Progenitor cell of endocrine pancreas (in vitro differentiated cells): ENCODE measurements at regions not wholly inside any gene's neighbourhood (a gene's known extent, or its start where the extent isn't known, plus 50 kb on each side); places are given as distances from the start of the nearest gene placed in this dataset.

Experiments
- DNase-seq: peaks from one replicate; pipeline ENCODE4 v3.0.0; 2021; ENCODE audit warnings: low spot score; ENCODE audit not compliant: unreplicated experiment
- H3K27ac Mint-ChIP-seq: 2 replicates; pipeline ENCODE4 v1.8.0; 2021; ENCODE audit warnings: mild to moderate bottlenecking, moderate library complexity, mixed read lengths
- H3K27me3 Mint-ChIP-seq: 2 replicates; pipeline ENCODE4 v1.8.0; 2021; ENCODE audit warnings: mixed read lengths
- H3K36me3 Mint-ChIP-seq: 2 replicates; pipeline ENCODE4 v1.8.0; 2022; ENCODE audit warnings: mixed read lengths; ENCODE audit not compliant: insufficient read depth
- H3K4me1 Mint-ChIP-seq: 2 replicates; pipeline ENCODE4 v1.8.0; 2021; ENCODE audit warnings: low read depth, mixed read lengths
- H3K4me3 Mint-ChIP-seq: 2 replicates; pipeline ENCODE4 v1.8.0; 2021; ENCODE audit warnings: low read depth, mild to moderate bottlenecking, moderate library complexity, mixed read lengths
- H3K9me3 Mint-ChIP-seq: 2 replicates; pipeline ENCODE4 v1.8.0; 2021; ENCODE audit warnings: low read depth, mixed read lengths
- CTCF ChIP-seq: fragments of 200-600 bp; sonication (generic); IDR thresholded peaks from one replicate; pipeline ENCODE4 v1.5.0; 2021; ENCODE audit warnings: antibody characterized with exemption, mild to moderate bottlenecking; ENCODE audit not compliant: unreplicated experiment

DNA sequence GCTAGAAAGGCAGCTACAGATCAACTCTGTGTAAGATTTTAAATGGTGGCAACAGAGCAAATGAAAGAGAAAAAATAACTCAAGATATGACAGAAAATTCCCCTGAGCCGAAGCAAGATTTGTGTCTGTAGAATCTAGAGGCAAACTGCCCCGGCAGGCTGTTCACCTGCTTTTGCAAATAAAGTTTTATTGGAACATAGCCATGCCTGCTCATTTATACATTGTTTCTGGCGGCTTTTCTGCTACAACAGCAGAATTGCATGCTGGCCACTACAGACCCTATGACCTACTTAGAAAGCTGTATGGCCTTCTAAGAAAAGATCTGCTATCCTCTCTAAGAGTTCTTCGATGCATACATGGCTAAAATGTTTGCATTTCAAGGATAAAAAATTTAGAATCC, 119.5 kb downstream of the SALL1 start:
- no peaks in the 10 kb centered on the region for H3K4me1 Mint-ChIP-seq
- H3K4me3 Mint-ChIP-seq: no peak overlapping the region
- H3K27me3 Mint-ChIP-seq: peaks cover 15% of the 10 kb centered on the region
- TF ChIP-seq CTCF: no peak
- no peak for DNase-seq
- no peak overlapping the region for H3K27ac Mint-ChIP-seq
- no peaks in the 10 kb centered on the region for H3K36me3 Mint-ChIP-seq
- no peaks in the 10 kb centered on the region for H3K9me3 Mint-ChIP-seq

DNA sequence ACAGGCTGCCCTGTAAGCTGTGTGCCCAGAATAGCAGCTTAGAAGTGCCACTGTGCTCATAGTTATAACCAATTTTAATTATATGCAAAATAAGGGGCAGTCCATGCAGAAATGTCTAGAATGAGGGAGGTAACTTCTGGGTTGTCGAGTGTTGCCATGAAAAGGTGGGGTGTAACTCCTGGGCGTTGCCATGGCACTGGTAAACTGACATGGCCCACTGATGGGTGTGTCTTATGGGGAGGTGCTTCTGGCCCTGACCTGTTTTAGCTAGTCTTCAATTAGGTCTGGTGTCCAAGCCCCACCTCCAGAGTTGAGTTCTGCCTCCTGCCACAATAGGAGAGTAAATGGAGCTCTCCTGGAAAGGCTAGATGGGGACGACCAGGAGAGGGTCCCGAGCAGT, 120.6 kb downstream of the SALL1 start:
- Mint-ChIP-seq H3K4me1 (peaks cover 2% of the 10 kb centered on the region), H3K27ac (no peak overlapping the region), H3K9me3 (no peaks in the 10 kb centered on the region), H3K4me3 (no peak overlapping the region), H3K27me3 (peaks cover 17% of the 10 kb centered on the region), H3K36me3 (no peaks in the 10 kb centered on the region)
- DNase-seq: no peak
- no peak for TF ChIP-seq CTCF

GRCh38 chr16:51025588-51026290, 125.3 kb downstream of the SALL1 start:
- no peak overlapping the region for H3K27ac Mint-ChIP-seq
- H3K27me3 Mint-ChIP-seq: peaks cover 7% of the 10 kb centered on the region

DNA sequence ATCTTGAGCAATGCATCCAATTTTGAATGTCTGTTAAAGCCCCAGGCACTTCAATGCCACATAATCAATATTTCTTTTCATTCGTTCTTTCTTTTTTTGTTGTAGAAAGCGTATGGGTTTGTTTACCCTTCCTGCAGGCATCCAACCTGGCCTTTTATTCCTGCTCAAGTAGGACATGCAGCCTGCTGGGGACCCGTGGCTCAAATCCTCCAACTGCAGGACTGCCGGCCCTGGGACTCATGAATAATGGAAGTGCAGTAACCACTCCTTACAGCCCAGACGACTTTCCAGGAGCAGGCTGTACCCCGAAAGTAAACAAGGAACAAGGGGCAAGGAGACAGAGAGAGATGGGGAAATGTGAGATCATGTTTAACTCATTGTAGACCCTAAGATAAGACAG, 126.4 kb downstream of the SALL1 start:
- peak overlapping the region; percentile 45 for H3K27ac Mint-ChIP-seq
- H3K27me3 Mint-ChIP-seq: peaks cover 10% of the 10 kb centered on the region
- H3K4me1 Mint-ChIP-seq: peaks cover 15% of the 10 kb centered on the region
- H3K9me3 Mint-ChIP-seq: no peaks in the 10 kb centered on the region
- no peak for TF ChIP-seq CTCF
- DNase-seq: no peak
- no peaks in the 10 kb centered on the region for H3K36me3 Mint-ChIP-seq
- no peak overlapping the region for H3K4me3 Mint-ChIP-seq

More at GRCh38 chr16:51025588-51026290, 125.3 kb downstream of the SALL1 start:
- no peak for TF ChIP-seq CTCF
- no peak for DNase-seq
- Mint-ChIP-seq H3K9me3 (no peaks in the 10 kb centered on the region), H3K4me1 (peaks cover 15% of the 10 kb centered on the region), H3K4me3 (no peak overlapping the region), H3K36me3 (no peaks in the 10 kb centered on the region)

GRCh38 chr16:51022955-51023354, 128.1 kb downstream of the SALL1 start:
- Mint-ChIP-seq H3K27me3 (peaks cover 9% of the 10 kb centered on the region), H3K9me3 (no peaks in the 10 kb centered on the region), H3K36me3 (no peaks in the 10 kb centered on the region), H3K4me3 (no peak overlapping the region), H3K4me1 (peaks cover 15% of the 10 kb centered on the region), H3K27ac (no peak overlapping the region)
- no peak for TF ChIP-seq CTCF
- no peak for DNase-seq
